RWPE2 (cell line): ENCODE measurements at regions not wholly inside any gene's neighbourhood (a gene's known extent, or its start where the extent isn't known, plus 50 kb on each side); places are given as distances from the start of the nearest gene placed in this dataset.

Experiments
- ATAC-seq: fragments of 200-7000 bp; cut with Tn5 transposase; 3 replicates; pipeline ENCODE4 v1.9.1; 2021; ENCODE audit warnings: low read depth
- DNase-seq: peaks from one replicate; pipeline ENCODE4 v3.0.0-alpha.2; 2020; ENCODE audit warnings: low spot score
- H3K27ac ChIP-seq: fragments of 450-650 bp; 2 replicates; pipeline ENCODE4 v1.5.1; 2017; ENCODE audit warnings: mild to moderate bottlenecking; ENCODE audit not compliant: poor library complexity, severe bottlenecking
- H3K27me3 ChIP-seq: fragments of 250-450 bp; sonication (Bioruptor Pico); 2 replicates; pipeline ENCODE4 v1.5.1; 2021; ENCODE audit warnings: mild to moderate bottlenecking, moderate library complexity; ENCODE audit not compliant: insufficient read depth, poor library complexity, severe bottlenecking
- H3K36me3 ChIP-seq: fragments of 250-450 bp; sonication (Bioruptor Pico); 2 replicates; pipeline ENCODE4 v1.5.1; 2020; ENCODE audit warnings: low read depth, mild to moderate bottlenecking, moderate library complexity
- H3K4me1 ChIP-seq: fragments of 250-450 bp; sonication (Bioruptor Pico); 2 replicates; pipeline ENCODE4 v1.5.1; 2021; ENCODE audit warnings: mild to moderate bottlenecking, moderate library complexity; ENCODE audit not compliant: insufficient read depth, poor library complexity, severe bottlenecking
- H3K4me3 ChIP-seq: fragments of 250-450 bp; sonication (Bioruptor Pico); 2 replicates; pipeline ENCODE4 v1.5.1; 2021; ENCODE audit warnings: mild to moderate bottlenecking, moderate library complexity; ENCODE audit not compliant: severe bottlenecking
- H3K9me3 ChIP-seq: fragments of 250-450 bp; sonication (Bioruptor Pico); 2 replicates; pipeline ENCODE4 v1.5.1; 2021; ENCODE audit warnings: mild to moderate bottlenecking, moderate library complexity; ENCODE audit not compliant: severe bottlenecking
- CTCF ChIP-seq: fragments of 450-650 bp; IDR thresholded peaks from one replicate; pipeline ENCODE4 v1.5.1; 2017; ENCODE audit warnings: mild to moderate bottlenecking, moderate library complexity; ENCODE audit not compliant: poor library complexity, severe bottlenecking

DNA sequence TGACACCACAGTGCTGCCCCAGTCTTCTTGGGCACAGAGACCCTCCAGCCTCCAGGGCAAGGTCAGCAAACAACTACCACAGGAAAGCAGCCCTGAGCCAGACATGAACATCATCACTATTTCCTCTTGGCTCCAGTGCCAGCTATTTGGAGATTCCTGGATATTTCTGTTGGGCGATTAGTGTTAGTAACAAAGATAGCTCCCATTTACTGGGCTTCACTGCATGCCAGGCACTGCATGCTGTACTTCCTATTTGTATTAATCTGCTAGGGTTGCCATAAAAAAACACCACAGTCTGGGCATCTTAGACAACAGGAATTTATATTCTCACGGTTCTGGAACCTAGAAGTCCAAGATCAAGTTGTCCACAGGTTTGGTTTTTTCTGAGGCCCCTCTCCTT lies 255.1 kb upstream of the STT3B start:
- Histone ChIP-seq H3K9me3 (no peaks in the 10 kb centered on the region), H3K27me3 (no peaks in the 10 kb centered on the region), H3K4me1 (peaks cover 21% of the 10 kb centered on the region), H3K4me3 (no peak overlapping the region), H3K36me3 (no peaks in the 10 kb centered on the region), H3K27ac (no peak overlapping the region)
- DNase-seq (no peak), ATAC-seq (no peak; the same call in 2 of the 3 replicates)
- TF ChIP-seq CTCF: no peak

GRCh38 chr3:31278532-31278931 lies 254.2 kb upstream of the STT3B start:
- ATAC-seq (no peak), DNase-seq (no peak)
- Histone ChIP-seq H3K4me1 (peaks cover 21% of the 10 kb centered on the region), H3K9me3 (no peaks in the 10 kb centered on the region), H3K4me3 (no peak overlapping the region), H3K27ac (no peak overlapping the region), H3K27me3 (no peaks in the 10 kb centered on the region), H3K36me3 (no peaks in the 10 kb centered on the region)
- TF ChIP-seq CTCF: no peak

DNA sequence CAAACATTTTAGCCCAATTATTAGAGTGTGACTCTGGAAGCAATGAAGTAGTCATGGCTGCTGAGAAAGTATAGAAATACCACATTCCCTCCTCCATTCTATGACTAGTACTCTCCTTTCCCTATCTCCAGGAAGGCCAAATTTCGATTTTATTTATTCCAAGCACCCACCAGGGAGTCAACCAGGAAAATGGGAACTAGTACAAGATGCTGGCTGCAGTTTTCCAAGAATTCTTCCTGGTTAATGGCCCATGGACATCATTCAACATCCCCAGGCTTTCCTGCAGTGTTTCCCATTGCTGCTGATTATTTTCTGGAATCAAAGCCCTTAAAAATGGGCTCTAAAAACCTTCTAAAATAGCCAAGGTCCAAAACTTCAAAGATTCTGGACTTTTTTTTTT lies 247.9 kb upstream of the STT3B start:
- no peaks in the 10 kb centered on the region for H3K9me3 ChIP-seq
- TF ChIP-seq CTCF: no peak
- ATAC-seq: no peak

DNA sequence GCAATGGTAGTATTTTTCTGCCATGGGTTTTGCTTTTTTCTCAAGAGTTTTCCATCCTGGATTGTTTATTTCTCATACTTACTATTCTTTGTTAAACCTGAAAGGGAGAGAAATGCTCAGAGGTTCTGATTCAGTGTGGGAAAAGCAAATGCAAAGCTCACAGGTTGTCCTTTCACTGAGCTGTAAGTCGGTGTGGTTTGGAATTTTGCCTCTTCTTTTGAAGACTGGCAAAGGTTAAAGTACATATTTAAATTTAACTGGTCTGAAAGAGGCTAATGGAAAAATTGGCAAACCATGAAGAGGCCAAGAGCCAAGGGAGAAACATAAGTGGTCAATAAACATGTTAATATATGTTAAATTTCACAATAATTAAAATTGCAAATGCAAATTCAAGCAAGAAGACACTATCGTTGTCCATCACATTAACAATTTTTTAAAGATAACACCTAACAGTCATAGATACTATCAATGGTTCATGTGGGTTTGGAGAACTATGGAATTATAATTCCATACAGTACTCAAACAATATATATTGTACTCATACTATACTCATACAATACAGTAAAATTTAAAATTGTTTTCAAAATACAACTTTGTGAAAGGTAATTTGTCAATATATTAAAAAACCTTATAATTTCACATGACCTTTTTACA lies 246.8 kb upstream of the STT3B start:
- no peaks in the 10 kb centered on the region for H3K9me3 ChIP-seq
- no peak overlapping the region for H3K4me3 ChIP-seq
- no peak overlapping the region for H3K27ac ChIP-seq
- H3K36me3 ChIP-seq: no peaks in the 10 kb centered on the region
- no peak for ATAC-seq
- DNase-seq: no peak
- H3K4me1 ChIP-seq: peaks cover 32% of the 10 kb centered on the region
- TF ChIP-seq CTCF: no peak
- H3K27me3 ChIP-seq: no peaks in the 10 kb centered on the region

More for the DNA sequence above, 247.9 kb upstream of the STT3B start:
- DNase-seq: no peak
- Histone ChIP-seq H3K27ac (no peak overlapping the region), H3K4me1 (peaks cover 21% of the 10 kb centered on the region), H3K27me3 (no peaks in the 10 kb centered on the region), H3K36me3 (no peaks in the 10 kb centered on the region), H3K4me3 (no peak overlapping the region)

- no peaks in the 10 kb centered on the region for H3K36me3 ChIP-seq
- no peak for DNase-seq
- peaks cover 38% of the 10 kb centered on the region for H3K4me1 ChIP-seq
- H3K9me3 ChIP-seq: no peaks in the 10 kb centered on the region
- no peak for ATAC-seq
- H3K27me3 ChIP-seq: no peaks in the 10 kb centered on the region
- H3K27ac ChIP-seq: peak overlapping the region; percentile 56
- TF ChIP-seq CTCF: no peak
- H3K4me3 ChIP-seq: no peak overlapping the region
Observed at GRCh38 chr3:31288224-31288623, 244.5 kb upstream of the STT3B start.
